ENCODE measurements at regions not wholly inside any gene's neighbourhood (a gene's known extent, or its start where the extent isn't known, plus 50 kb on each side); places are given as distances from the start of the nearest gene placed in this dataset.

- TF ChIP-seq, protein P1, sequence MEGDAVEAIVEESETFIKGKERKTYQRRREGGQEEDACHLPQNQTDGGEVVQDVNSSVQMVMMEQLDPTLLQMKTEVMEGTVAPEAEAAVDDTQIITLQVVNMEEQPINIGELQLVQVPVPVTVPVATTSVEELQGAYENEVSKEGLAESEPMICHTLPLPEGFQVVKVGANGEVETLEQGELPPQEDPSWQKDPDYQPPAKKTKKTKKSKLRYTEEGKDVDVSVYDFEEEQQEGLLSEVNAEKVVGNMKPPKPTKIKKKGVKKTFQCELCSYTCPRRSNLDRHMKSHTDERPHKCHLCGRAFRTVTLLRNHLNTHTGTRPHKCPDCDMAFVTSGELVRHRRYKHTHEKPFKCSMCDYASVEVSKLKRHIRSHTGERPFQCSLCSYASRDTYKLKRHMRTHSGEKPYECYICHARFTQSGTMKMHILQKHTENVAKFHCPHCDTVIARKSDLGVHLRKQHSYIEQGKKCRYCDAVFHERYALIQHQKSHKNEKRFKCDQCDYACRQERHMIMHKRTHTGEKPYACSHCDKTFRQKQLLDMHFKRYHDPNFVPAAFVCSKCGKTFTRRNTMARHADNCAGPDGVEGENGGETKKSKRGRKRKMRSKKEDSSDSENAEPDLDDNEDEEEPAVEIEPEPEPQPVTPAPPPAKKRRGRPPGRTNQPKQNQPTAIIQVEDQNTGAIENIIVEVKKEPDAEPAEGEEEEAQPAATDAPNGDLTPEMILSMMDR (IDR thresholded peaks at IDR 0.05; ENCODE audit: unreplicated experiment): no peak
- Mint-ChIP-seq H3K27me3 (ENCODE audit: low read depth) (no peaks in the 10 kb centered on the region), H3K36me3 (no peaks in the 10 kb centered on the region), H3K4me3 (no peak overlapping the region), H3K4me1 (peaks cover 40% of the 10 kb centered on the region), H3K9me3 (no peaks in the 10 kb centered on the region), H3K27ac (peak overlapping the region; percentile 52)
- no peak for DNase-seq (ENCODE audit: low spot score in 2 of 2, unreplicated experiment in 2 of 2)
These were observed 63.3 kb upstream of the TPM1 start for GRCh38 chr15:62979252-62979651.

GRCh38 chr15:62981071-62981470, 61.5 kb upstream of the TPM1 start:
- Mint-ChIP-seq H3K36me3 (no peaks in the 10 kb centered on the region), H3K27me3 (ENCODE audit: low read depth) (no peaks in the 10 kb centered on the region), H3K9me3 (no peaks in the 10 kb centered on the region), H3K4me1 (peaks cover 46% of the 10 kb centered on the region), H3K4me3 (no peak overlapping the region), H3K27ac (no peak overlapping the region)
- no peak for DNase-seq (ENCODE audit: low spot score in 2 of 2, unreplicated experiment in 2 of 2)
- TF ChIP-seq, protein P1 (IDR thresholded peaks at IDR 0.05; ENCODE audit: unreplicated experiment): no peak

- no peak for DNase-seq (ENCODE audit: low spot score in 2 of 2, unreplicated experiment in 2 of 2)
- Mint-ChIP-seq H3K9me3 (peaks cover 7% of the 10 kb centered on the region), H3K36me3 (no peaks in the 10 kb centered on the region), H3K27me3 (ENCODE audit: low read depth) (no peaks in the 10 kb centered on the region), H3K4me1 (peaks cover 28% of the 10 kb centered on the region), H3K4me3 (no peak overlapping the region), H3K27ac (no peak overlapping the region)
- TF ChIP-seq, protein P1 (IDR thresholded peaks at IDR 0.05; ENCODE audit: unreplicated experiment): no peak
These were observed 58.6 kb upstream of the TPM1 start for GRCh38 chr15:62983956-62984355.

GRCh38 chr15:62985768-62986167, 56.8 kb upstream of the TPM1 start:
- peak; percentile 28 to 51 for DNase-seq (ENCODE audit: low spot score in 2 of 2, unreplicated experiment in 2 of 2)
- peaks cover 26% of the 10 kb centered on the region for H3K4me1 Mint-ChIP-seq
- peak overlapping the region; percentile 86 for H3K27ac Mint-ChIP-seq
- TF ChIP-seq, protein P1 (IDR thresholded peaks at IDR 0.05; ENCODE audit: unreplicated experiment): no peak
- H3K36me3 Mint-ChIP-seq: no peaks in the 10 kb centered on the region
- H3K27me3 Mint-ChIP-seq (ENCODE audit: low read depth): no peaks in the 10 kb centered on the region
- no peak overlapping the region for H3K4me3 Mint-ChIP-seq
- H3K9me3 Mint-ChIP-seq: peaks cover 7% of the 10 kb centered on the region

DNA sequence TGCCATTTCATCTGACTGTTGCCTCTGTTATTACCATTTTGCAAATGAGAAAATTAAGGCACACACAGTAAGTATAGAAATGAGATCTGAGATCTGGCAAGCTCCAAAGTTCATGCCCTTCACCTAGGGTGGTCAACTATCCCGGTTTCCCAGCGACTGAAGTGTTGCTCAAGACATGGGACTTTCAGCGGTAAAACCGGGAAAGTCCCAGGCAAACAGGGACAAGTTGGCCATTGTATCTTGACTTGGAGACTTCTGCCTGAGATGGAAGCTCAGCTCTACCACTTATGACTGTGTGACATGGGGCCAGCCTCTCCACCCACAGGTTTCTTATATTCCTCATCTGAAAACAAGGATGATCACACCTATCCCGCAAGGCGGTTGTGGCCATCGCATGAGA, 55.6 kb upstream of the TPM1 start:
- Mint-ChIP-seq H3K27ac (no peak overlapping the region), H3K4me1 (peaks cover 27% of the 10 kb centered on the region), H3K9me3 (peaks cover 7% of the 10 kb centered on the region), H3K36me3 (no peaks in the 10 kb centered on the region), H3K4me3 (no peak overlapping the region), H3K27me3 (ENCODE audit: low read depth) (no peaks in the 10 kb centered on the region)
- TF ChIP-seq, protein P1 (IDR thresholded peaks at IDR 0.05; ENCODE audit: unreplicated experiment): no peak
- DNase-seq (ENCODE audit: low spot score in 2 of 2, unreplicated experiment in 2 of 2): no peak

DNA sequence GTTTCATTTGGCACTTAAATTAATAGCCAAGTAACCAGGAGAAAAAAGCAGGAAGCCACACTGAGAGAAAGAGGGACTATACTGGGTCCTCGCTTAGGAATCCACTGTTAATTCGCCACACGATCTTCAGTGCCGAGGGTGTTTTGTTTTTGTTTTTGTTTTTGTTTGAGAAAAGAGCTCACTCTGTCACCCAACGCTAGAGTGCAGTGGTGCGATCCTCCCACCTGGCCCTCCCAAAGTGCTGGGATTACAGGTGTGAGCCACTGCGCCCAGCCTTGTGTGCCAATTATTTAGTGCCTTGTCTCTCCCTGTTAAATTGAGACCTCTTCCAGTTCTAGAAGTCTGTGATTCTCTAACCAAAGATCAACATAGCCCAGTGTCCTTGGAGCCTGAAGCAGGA, 53.8 kb upstream of the TPM1 start:
- TF ChIP-seq, protein P1 (IDR thresholded peaks at IDR 0.05; ENCODE audit: unreplicated experiment): no peak
- Mint-ChIP-seq H3K27ac (no peak overlapping the region), H3K4me1 (peaks cover 36% of the 10 kb centered on the region), H3K9me3 (peaks cover 7% of the 10 kb centered on the region), H3K4me3 (no peak overlapping the region), H3K36me3 (no peaks in the 10 kb centered on the region), H3K27me3 (ENCODE audit: low read depth) (no peaks in the 10 kb centered on the region)
- DNase-seq (ENCODE audit: low spot score in 2 of 2, unreplicated experiment in 2 of 2): no peak
